ENCODE measurements at regions not wholly inside any gene's neighbourhood (a gene's known extent, or its start where the extent isn't known, plus 50 kb on each side); places are given as distances from the start of the nearest gene placed in this dataset.
"Not testable (repeated sequence)": the region's sequence is repeated elsewhere in the genome, so short reads cannot be mapped to it uniquely, and the experiment has no call there.

- no peak for DNase-seq (ENCODE audit: low read depth)
- H3K4me3 ChIP-seq (ENCODE audit: low read depth, low read length): no peak overlapping the region
- no peak for TF ChIP-seq POLR2A (IDR thresholded peaks at IDR 0.05; ENCODE audit: extremely low read depth, insufficient read length)
- no peak for TF ChIP-seq MAX (IDR thresholded peaks at IDR 0.05; ENCODE audit: low read depth, low read length)
- TF ChIP-seq, protein P1, sequence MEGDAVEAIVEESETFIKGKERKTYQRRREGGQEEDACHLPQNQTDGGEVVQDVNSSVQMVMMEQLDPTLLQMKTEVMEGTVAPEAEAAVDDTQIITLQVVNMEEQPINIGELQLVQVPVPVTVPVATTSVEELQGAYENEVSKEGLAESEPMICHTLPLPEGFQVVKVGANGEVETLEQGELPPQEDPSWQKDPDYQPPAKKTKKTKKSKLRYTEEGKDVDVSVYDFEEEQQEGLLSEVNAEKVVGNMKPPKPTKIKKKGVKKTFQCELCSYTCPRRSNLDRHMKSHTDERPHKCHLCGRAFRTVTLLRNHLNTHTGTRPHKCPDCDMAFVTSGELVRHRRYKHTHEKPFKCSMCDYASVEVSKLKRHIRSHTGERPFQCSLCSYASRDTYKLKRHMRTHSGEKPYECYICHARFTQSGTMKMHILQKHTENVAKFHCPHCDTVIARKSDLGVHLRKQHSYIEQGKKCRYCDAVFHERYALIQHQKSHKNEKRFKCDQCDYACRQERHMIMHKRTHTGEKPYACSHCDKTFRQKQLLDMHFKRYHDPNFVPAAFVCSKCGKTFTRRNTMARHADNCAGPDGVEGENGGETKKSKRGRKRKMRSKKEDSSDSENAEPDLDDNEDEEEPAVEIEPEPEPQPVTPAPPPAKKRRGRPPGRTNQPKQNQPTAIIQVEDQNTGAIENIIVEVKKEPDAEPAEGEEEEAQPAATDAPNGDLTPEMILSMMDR (IDR thresholded peaks at IDR 0.05; ENCODE audit: low read depth, low read length): no peak
- TF ChIP-seq MYC (IDR thresholded peaks at IDR 0.05; ENCODE audit: low read depth, low read length): no peak
Observed at GRCh38 chr10:34884272-34884952, 69.3 kb upstream of the PARD3 start.

GRCh38 chr10:34880817-34881216 lies 65.7 kb upstream of the PARD3 start:
- no peak overlapping the region for H3K4me3 ChIP-seq (ENCODE audit: low read depth, low read length)
- TF ChIP-seq, protein P1 (IDR thresholded peaks at IDR 0.05; ENCODE audit: low read depth, low read length): no peak
- TF ChIP-seq POLR2A (IDR thresholded peaks at IDR 0.05; ENCODE audit: extremely low read depth, insufficient read length) (no peak), MAX (IDR thresholded peaks at IDR 0.05; ENCODE audit: low read depth, low read length) (no peak), MYC (IDR thresholded peaks at IDR 0.05; ENCODE audit: low read depth, low read length) (no peak)
- DNase-seq (ENCODE audit: low read depth): no peak

DNA sequence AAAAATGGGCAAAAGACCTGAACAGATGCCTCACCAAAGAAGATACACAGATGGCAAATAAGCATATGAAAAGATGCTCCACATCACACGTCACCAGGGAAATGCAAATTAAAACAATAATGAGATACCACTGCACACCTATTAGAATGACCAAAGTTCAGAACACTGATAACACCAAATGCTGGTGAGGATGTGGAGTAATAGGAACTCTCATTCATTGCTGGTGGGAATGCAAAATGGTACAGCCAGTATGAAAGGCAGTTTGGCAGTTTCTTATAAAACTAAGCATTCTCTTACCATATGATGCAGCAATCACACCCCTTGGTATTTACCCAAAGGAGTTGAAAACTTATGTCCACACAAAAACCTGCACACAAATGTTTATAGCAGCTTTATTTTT lies 63.6 kb upstream of the PARD3 start:
- H3K4me3 ChIP-seq (ENCODE audit: low read depth, low read length); DNase-seq (ENCODE audit: low read depth): not testable (repeated sequence)

- no peak for DNase-seq (ENCODE audit: low read depth)
- no peak overlapping the region for H3K4me3 ChIP-seq (ENCODE audit: low read depth, low read length)
- TF ChIP-seq, protein P1 (IDR thresholded peaks at IDR 0.05; ENCODE audit: low read depth, low read length): no peak
- TF ChIP-seq MAX (IDR thresholded peaks at IDR 0.05; ENCODE audit: low read depth, low read length) (no peak), POLR2A (IDR thresholded peaks at IDR 0.05; ENCODE audit: extremely low read depth, insufficient read length) (no peak), MYC (IDR thresholded peaks at IDR 0.05; ENCODE audit: low read depth, low read length) (no peak)
Observed at GRCh38 chr10:34875061-34875460, 60.0 kb upstream of the PARD3 start.

DNA sequence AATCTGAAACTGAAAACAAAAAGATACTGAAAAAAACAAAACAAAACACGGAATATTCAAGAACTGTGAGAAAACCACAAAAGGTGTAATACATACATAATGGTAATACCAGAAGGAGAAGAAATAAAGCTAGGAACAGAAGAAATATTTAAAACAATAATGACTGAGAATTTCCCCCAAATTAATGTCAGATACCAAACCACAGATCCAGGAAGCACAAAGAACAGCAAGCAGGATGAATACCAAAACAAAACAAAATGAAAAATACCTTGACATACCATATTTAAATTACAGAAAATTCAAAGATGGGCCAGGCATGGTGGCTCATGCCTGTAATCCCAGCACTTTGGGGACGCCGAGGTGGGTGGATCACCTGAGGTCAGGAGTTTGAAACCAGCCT lies 57.7 kb upstream of the PARD3 start:
- DNase-seq (ENCODE audit: low read depth): no peak
- no peak overlapping the region for H3K4me3 ChIP-seq (ENCODE audit: low read depth, low read length)
- TF ChIP-seq MYC (IDR thresholded peaks at IDR 0.05; ENCODE audit: low read depth, low read length): no peak
- TF ChIP-seq MAX (IDR thresholded peaks at IDR 0.05; ENCODE audit: low read depth, low read length): no peak
- no peak for TF ChIP-seq POLR2A (IDR thresholded peaks at IDR 0.05; ENCODE audit: extremely low read depth, insufficient read length)

- DNase-seq (ENCODE audit: low read depth): no peak
- no peak overlapping the region for H3K4me3 ChIP-seq (ENCODE audit: low read depth, low read length)
- TF ChIP-seq MYC (IDR thresholded peaks at IDR 0.05; ENCODE audit: low read depth, low read length) (no peak), MAX (IDR thresholded peaks at IDR 0.05; ENCODE audit: low read depth, low read length) (no peak), POLR2A (IDR thresholded peaks at IDR 0.05; ENCODE audit: extremely low read depth, insufficient read length) (no peak)
- TF ChIP-seq, protein P1 (IDR thresholded peaks at IDR 0.05; ENCODE audit: low read depth, low read length): no peak
Observed at GRCh38 chr10:34869135-34869836, 54.2 kb upstream of the PARD3 start.
